Fibroblast of lung (primary cell): ENCODE measurements at regions not wholly inside any gene's neighbourhood (a gene's known extent, or its start where the extent isn't known, plus 50 kb on each side); places are given as distances from the start of the nearest gene placed in this dataset.
"Not testable (repeated sequence)": the region's sequence is repeated elsewhere in the genome, so short reads cannot be mapped to it uniquely, and the experiment has no call there.

Experiments used
- EZH2 ChIP-seq: IDR thresholded peaks from 2 replicates; pipeline ENCODE4 v1.5.1; 2012; ENCODE audit warnings: low read length, control low read depth, mild to moderate bottlenecking; ENCODE audit errors: missing control alignments
- TF ChIP-seq, protein P1 (sequence below), 2 donors: IDR thresholded peaks in 1 of 2; conservative IDR thresholded peaks in 1 of 2; 1 replicate in 1 of 2; 2 replicates in 1 of 2; pipeline ENCODE4 v1.5.1; 2011 to 2012; ENCODE audit warnings: low read length in 2 of 2, control low read depth in 1 of 2, inconsistent platforms in 1 of 2, low read depth in 1 of 2, mild to moderate bottlenecking in 1 of 2

DNA sequence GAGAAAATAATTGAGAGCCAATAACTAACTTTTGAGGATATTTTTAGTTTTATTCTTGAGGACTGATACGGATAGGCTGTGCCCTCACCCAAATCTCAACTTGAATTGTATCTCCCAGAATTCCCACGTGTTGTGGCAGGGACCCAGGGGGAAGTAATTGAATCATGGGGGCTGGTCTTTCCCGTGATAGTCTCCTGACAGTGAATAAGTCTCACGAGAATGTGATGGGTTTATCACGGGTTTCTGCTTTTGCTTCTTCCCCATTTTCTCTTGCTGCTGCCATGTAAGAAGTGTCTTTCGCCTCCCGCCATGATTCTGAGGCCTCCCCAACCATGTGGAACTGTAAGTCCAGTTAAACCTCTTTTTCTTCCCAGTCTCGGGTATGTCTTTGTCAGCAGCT is 292.3 kb upstream of the TFAP2D start:
- TF ChIP-seq, protein P1, sequence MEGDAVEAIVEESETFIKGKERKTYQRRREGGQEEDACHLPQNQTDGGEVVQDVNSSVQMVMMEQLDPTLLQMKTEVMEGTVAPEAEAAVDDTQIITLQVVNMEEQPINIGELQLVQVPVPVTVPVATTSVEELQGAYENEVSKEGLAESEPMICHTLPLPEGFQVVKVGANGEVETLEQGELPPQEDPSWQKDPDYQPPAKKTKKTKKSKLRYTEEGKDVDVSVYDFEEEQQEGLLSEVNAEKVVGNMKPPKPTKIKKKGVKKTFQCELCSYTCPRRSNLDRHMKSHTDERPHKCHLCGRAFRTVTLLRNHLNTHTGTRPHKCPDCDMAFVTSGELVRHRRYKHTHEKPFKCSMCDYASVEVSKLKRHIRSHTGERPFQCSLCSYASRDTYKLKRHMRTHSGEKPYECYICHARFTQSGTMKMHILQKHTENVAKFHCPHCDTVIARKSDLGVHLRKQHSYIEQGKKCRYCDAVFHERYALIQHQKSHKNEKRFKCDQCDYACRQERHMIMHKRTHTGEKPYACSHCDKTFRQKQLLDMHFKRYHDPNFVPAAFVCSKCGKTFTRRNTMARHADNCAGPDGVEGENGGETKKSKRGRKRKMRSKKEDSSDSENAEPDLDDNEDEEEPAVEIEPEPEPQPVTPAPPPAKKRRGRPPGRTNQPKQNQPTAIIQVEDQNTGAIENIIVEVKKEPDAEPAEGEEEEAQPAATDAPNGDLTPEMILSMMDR (conservative IDR thresholded peaks at IDR 0.05 in 1 of 2, IDR thresholded peaks at IDR 0.05 in 1 of 2; ENCODE audit: low read depth in 1 of 2, low read length in 2 of 2), result not testable (repeated sequence)
- not testable (repeated sequence) for TF ChIP-seq EZH2
